B cell (primary cell): ENCODE measurements at regions not wholly inside any gene's neighbourhood (a gene's known extent, or its start where the extent isn't known, plus 50 kb on each side); places are given as distances from the start of the nearest gene placed in this dataset.

Source experiments
- ATAC-seq: fragments of 200-7000 bp; cut with Tn5 transposase; one replicate; pipeline ENCODE4 v1.10.0; 2021; ENCODE audit warnings: low read depth, mild to moderate bottlenecking, moderate number of reproducible peaks, moderate library complexity
- CTCF ChIA-PET: fragments of 350-600 bp; sonication (Branson Sonifier 250); formaldehyde crosslinking; loops from one replicate; lab custom pipeline; 2021; ENCODE audit warnings: antibody characterized with exemption, inconsistent platforms; lab: Charles Lee
- POLR2A ChIA-PET: fragments of 350-600 bp; sonication (Branson Sonifier 250); formaldehyde crosslinking; loops from one replicate; lab custom pipeline; 2021; ENCODE audit warnings: antibody characterized with exemption; lab: Charles Lee
- DNase-seq: peaks from one replicate; pipeline ENCODE4 v3.0.0; 2013
- H2AFZ ChIP-seq: 2 replicates; pipeline ENCODE4 v1.6.1; 2012; ENCODE audit warnings: mild to moderate bottlenecking, low read depth, low read length; ENCODE audit not compliant: insufficient read depth, poor library complexity, severe bottlenecking
- H3K27ac ChIP-seq, 2 donors: 1 replicate in 1 of 2; 2 replicates in 1 of 2; pipeline ENCODE4 v1.5.1; 2012 to 2013; ENCODE audit warnings: low read length in 2 of 2, mild to moderate bottlenecking in 2 of 2, moderate library complexity in 1 of 2
- H3K27me3 ChIP-seq, 4 experiments: fragments of 200-600 bp in 1 of 4; sonication (generic) in 1 of 4; replicated peaks in 1 of 4; 1 replicate in 2 of 4; 2 replicates in 2 of 4; pipeline versions ENCODE4 v1.6.1 to v1.7.0; 2013 to 2016; ENCODE audit warnings: low read length in 3 of 4, mild to moderate bottlenecking in 2 of 4, mixed read lengths in 1 of 4, moderate library complexity in 1 of 4; ENCODE audit not compliant: insufficient read depth in 4 of 4, control insufficient read depth in 3 of 4; ENCODE audit errors: control extremely low read depth in 1 of 4
- H3K36me3 ChIP-seq, 2 experiments: replicated peaks in 1 of 2; 1 replicate in 1 of 2; 2 replicates in 1 of 2; pipeline versions ENCODE4 v1.6.1 to v1.7.1; 2013; ENCODE audit warnings: low read length in 1 of 2; ENCODE audit not compliant: insufficient read depth in 2 of 2, control insufficient read depth in 1 of 2; ENCODE audit errors: control extremely low read depth in 1 of 2, extremely low read depth in 1 of 2
- H3K4me1 ChIP-seq, 2 donors: fragments of 200-600 bp in 1 of 2; sonication (generic) in 1 of 2; 1 replicate in 1 of 2; 2 replicates in 1 of 2; pipeline versions ENCODE4 v1.5.1 to v1.6.1; 2013 to 2017; ENCODE audit warnings: low read length in 2 of 2; ENCODE audit not compliant: control insufficient read depth in 2 of 2, insufficient read depth in 2 of 2
- H3K4me2 ChIP-seq: replicated peaks from 2 replicates; pipeline ENCODE3; 2012; ENCODE audit warnings: mild to moderate bottlenecking, low read depth, low read length; ENCODE audit not compliant: poor library complexity, severe bottlenecking
- H3K4me3 ChIP-seq, 5 experiments: fragments of 200-600 bp in 1 of 5; sonication (generic) in 1 of 5; 1 replicate in 3 of 5; 2 replicates in 2 of 5; pipeline versions ENCODE4 v1.5.1 to v1.7.0; 2011 to 2016; ENCODE audit warnings: low read length in 4 of 5, mild to moderate bottlenecking in 4 of 5, low read depth in 2 of 5, control low read depth in 1 of 5, moderate library complexity in 1 of 5; ENCODE audit not compliant: insufficient read depth in 1 of 5; ENCODE audit errors: control extremely low read depth in 1 of 5, extremely low read depth in 1 of 5
- H3K79me2 ChIP-seq: fragments of 200-600 bp; sonication (generic); one replicate; pipeline ENCODE4 v1.6.0; 2016; ENCODE audit warnings: low read length; ENCODE audit not compliant: control insufficient read depth, insufficient read depth
- H3K9ac ChIP-seq: fragments of 200-600 bp; sonication (generic); 2 replicates; pipeline ENCODE4 v1.6.1; 2017; ENCODE audit warnings: mild to moderate bottlenecking, low read length, moderate library complexity
- H3K9me3 ChIP-seq, 3 donors: one replicate each; pipeline versions ENCODE4 v1.6.1 to v1.7.1; 2013; ENCODE audit warnings: low read length in 2 of 3; ENCODE audit not compliant: control insufficient read depth in 2 of 3, insufficient read depth in 1 of 3; ENCODE audit errors: control extremely low read depth in 1 of 3
- H4K20me1 ChIP-seq: 2 replicates; pipeline ENCODE4 v1.6.0; 2012; ENCODE audit warnings: mild to moderate bottlenecking, low read length; ENCODE audit not compliant: insufficient read depth, control insufficient read depth, poor library complexity, severe bottlenecking
- H3K27ac Mint-ChIP-seq: one replicate; pipeline ENCODE4 v1.8.0; 2021; ENCODE audit warnings: mixed read lengths
- H3K27me3 Mint-ChIP-seq: one replicate; pipeline ENCODE4 v1.8.0; 2021; ENCODE audit warnings: mixed read lengths
- H3K4me1 Mint-ChIP-seq: one replicate; pipeline ENCODE4 v1.8.0; 2021; ENCODE audit warnings: mixed read lengths
- H3K4me3 Mint-ChIP-seq: one replicate; pipeline ENCODE4 v1.8.0; 2021; ENCODE audit warnings: mixed read lengths
- H3K9me3 Mint-ChIP-seq: one replicate; pipeline ENCODE4 v1.8.0; 2022; ENCODE audit warnings: mixed read lengths; ENCODE audit not compliant: insufficient read depth
- CTCF ChIP-seq: fragments of 200-600 bp; IDR thresholded peaks from one replicate; pipeline ENCODE4 v1.8.0; 2022; ENCODE audit warnings: antibody characterized with exemption, mild to moderate bottlenecking
- EZH2 ChIP-seq: IDR thresholded peaks from 2 replicates; pipeline ENCODE4 v1.6.1; 2012; ENCODE audit warnings: borderline replicate concordance, low read depth, mild to moderate bottlenecking, moderate library complexity, low read length; ENCODE audit not compliant: insufficient read depth, poor library complexity, severe bottlenecking
- WGBS: methylation state at CpG from one replicate; pipeline ENCODE4 v1.1.5; 2013; ENCODE audit warnings: missing lambda C conversion rate; ENCODE audit not compliant: insufficient coverage; 5-methylcytosine and 5-hydroxymethylcytosine counted together
- intact Hi-C: fragments of 100-400 bp; cut with micrococcal nuclease; formaldehyde crosslinking; loops from one replicate; pipeline ENCODE4 v1.10.0; 2022

GRCh38 chr2:74070991-74071390 lies 76.7 kb downstream of the BOLA3 start:
- CTCF ChIA-PET = no interaction called here
- no CpG with 5 or more reads among the region's 2 CpGs for WGBS
- Histone ChIP-seq H3K9ac (no peak overlapping the region), H3K9me3 (peaks cover 0 to 4% (median 1%) of the 10 kb centered on the region in 3 donors), H3K4me3 (no peak overlapping the region), H2AFZ (no peak overlapping the region), H3K4me1 (no peaks in the 10 kb centered on the region), H3K27me3 (no peaks in the 10 kb centered on the region), H3K4me2 (no peak overlapping the region), H3K27ac (no peak overlapping the region), H3K79me2 (peaks cover 56% of the 10 kb centered on the region), H3K36me3 (peaks cover 13 to 24% of the 10 kb centered on the region in 2 experiments), H4K20me1 (peaks cover 34% of the 10 kb centered on the region)
- H3K27me3 Mint-ChIP-seq = no peaks in the 10 kb centered on the region
- no peak overlapping the region for H3K27ac Mint-ChIP-seq
- H3K4me3 Mint-ChIP-seq = no peak overlapping the region
- DNase-seq = no peak
- intact Hi-C loops = no loop called here
- peaks cover 6% of the 10 kb centered on the region for H3K4me1 Mint-ChIP-seq
- no peak for ATAC-seq
- TF ChIP-seq EZH2 = no peak
- no peak for TF ChIP-seq CTCF
- POLR2A ChIA-PET = no interaction called here
- no peaks in the 10 kb centered on the region for H3K9me3 Mint-ChIP-seq

GRCh38 chr2:74071426-74071825 lies 76.3 kb downstream of the BOLA3 start:
- ATAC-seq (no peak), DNase-seq (no peak)
- no peak overlapping the region for H3K9ac ChIP-seq
- peaks cover 0 to 4% (median 1%) of the 10 kb centered on the region in 3 donors for H3K9me3 ChIP-seq
- H3K4me1 ChIP-seq = no peaks in the 10 kb centered on the region
- H2AFZ ChIP-seq = no peak overlapping the region
- H4K20me1 ChIP-seq = peaks cover 34% of the 10 kb centered on the region
- H3K27me3 ChIP-seq = no peaks in the 10 kb centered on the region
- H3K36me3 ChIP-seq = peaks cover 15 to 28% of the 10 kb centered on the region in 2 experiments
- POLR2A ChIA-PET = no interaction called here
- no CpG with 5 or more reads among the region's 4 CpGs for WGBS
- H3K27me3 Mint-ChIP-seq = no peaks in the 10 kb centered on the region
- no peak overlapping the region for H3K27ac ChIP-seq
- no peak overlapping the region for H3K4me2 ChIP-seq
- H3K4me3 ChIP-seq = no peak overlapping the region
- no peak overlapping the region for H3K4me3 Mint-ChIP-seq
- H3K9me3 Mint-ChIP-seq = no peaks in the 10 kb centered on the region
- peaks cover 6% of the 10 kb centered on the region for H3K4me1 Mint-ChIP-seq
- peaks cover 54% of the 10 kb centered on the region for H3K79me2 ChIP-seq
- intact Hi-C loops = no loop called here
- TF ChIP-seq CTCF = no peak
- H3K27ac Mint-ChIP-seq = no peak overlapping the region
- CTCF ChIA-PET = no interaction called here
